ENCODE measurements at regions not wholly inside any gene's neighbourhood (a gene's known extent, or its start where the extent isn't known, plus 50 kb on each side); places are given as distances from the start of the nearest gene placed in this dataset.

DNA sequence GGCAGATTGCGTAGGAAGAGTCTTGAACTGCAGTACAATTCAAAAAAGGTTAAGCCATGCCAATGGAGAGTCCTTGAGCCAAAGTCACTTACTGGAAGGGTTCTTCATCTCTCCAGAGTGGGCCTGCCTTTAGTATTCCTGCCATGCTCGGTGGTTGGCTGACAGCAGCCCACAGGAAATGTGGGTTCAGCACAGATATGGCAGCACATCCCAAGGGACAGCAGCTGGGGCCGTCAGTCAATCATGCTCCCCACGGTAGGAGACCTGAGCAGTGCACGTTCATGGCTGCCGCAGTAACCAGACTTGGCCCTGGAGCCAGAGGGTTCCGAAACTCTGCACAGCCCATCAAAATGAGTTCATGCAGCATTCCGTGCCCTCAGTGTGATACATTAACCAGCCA is 63.6 kb upstream of the SIRPA start:
- no peak overlapping the region for H3K4me3 Mint-ChIP-seq
- no peaks in the 10 kb centered on the region for H3K9me3 Mint-ChIP-seq
- H3K27me3 Mint-ChIP-seq, result peaks cover 2% of the 10 kb centered on the region
- peaks cover 87% of the 10 kb centered on the region for H3K4me1 Mint-ChIP-seq (ENCODE audit: low read depth)
- H3K36me3 Mint-ChIP-seq (ENCODE audit: low read depth), result no peaks in the 10 kb centered on the region
- H3K27ac Mint-ChIP-seq, result peak overlapping the region; percentile 82
- intact Hi-C loops (cut with micrococcal nuclease), result no loop called here

DNA sequence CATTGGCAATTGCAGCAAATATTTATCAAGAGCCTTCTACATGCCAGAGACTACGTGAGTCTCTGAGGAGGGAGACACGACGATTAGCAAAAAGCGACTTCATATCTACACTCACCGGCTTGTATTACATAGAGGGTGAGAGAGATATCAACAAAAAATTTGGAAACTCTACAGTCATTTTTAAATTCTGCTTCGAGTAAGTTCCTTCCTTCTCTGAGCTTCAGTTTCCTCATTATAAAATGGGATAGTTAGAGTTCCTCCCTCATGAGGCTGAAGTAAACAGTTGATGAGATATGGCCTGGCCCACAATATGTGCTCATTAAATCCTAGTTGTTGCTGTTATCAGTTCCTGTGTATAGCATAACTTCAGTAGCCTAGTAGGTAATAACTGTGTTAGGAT is 64.1 kb upstream of the SIRPA start:
- H3K27ac Mint-ChIP-seq, result peak overlapping the region; percentile 82
- H3K36me3 Mint-ChIP-seq (ENCODE audit: low read depth), result no peaks in the 10 kb centered on the region
- H3K9me3 Mint-ChIP-seq, result no peaks in the 10 kb centered on the region
- no peak overlapping the region for H3K4me3 Mint-ChIP-seq
- H3K4me1 Mint-ChIP-seq (ENCODE audit: low read depth), result peaks cover 86% of the 10 kb centered on the region
- peaks cover 2% of the 10 kb centered on the region for H3K27me3 Mint-ChIP-seq
- intact Hi-C loops (cut with micrococcal nuclease), result no loop called here

DNA sequence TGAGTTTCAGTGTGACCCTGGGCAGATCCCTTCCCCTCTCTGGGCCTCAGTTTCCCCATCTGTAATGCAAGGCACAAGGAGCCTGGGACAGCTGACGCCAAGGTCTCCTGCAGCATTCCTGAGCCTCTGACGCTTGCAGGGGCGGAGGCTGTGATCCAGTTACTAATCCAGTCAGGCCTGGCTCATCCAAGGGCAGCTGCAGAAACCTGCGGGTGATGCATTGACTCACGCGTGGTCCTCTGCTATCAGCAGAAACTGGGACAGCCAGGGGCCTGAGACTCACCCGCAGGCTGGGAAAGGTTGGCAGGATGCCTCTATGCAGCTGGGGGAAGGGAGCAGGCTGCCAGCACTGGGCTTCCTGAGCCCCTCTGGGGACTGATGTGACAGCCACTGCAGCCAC is 65.0 kb upstream of the SIRPA start:
- Mint-ChIP-seq H3K27ac (peak overlapping the region; percentile 82), H3K9me3 (no peaks in the 10 kb centered on the region)
- intact Hi-C loops (cut with micrococcal nuclease), result no loop called here

DNA sequence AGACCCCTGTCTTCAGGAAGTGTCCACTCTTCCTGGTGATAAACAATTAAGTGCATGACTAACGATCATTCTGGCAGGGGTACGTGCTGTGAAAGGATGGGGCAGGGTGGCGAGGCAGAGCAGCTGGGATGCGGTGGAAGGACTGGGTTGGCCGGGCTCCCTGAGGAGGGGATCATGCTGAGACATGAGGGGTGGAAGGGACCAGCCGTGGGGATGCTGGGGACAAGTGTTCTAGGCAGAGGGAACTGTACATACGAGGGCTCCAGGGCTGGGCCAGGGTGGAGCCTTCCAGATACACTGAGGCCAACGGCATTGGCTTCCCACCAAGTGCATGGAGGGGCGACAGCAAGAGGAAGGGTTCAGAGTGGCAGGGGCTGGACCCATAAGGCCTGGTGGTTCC is 65.7 kb upstream of the SIRPA start:
- Mint-ChIP-seq H3K36me3 (ENCODE audit: low read depth) (peaks cover under 1% of the 10 kb centered on the region), H3K4me3 (peak overlapping the region; percentile 32), H3K27me3 (peaks cover 2% of the 10 kb centered on the region), H3K4me1 (ENCODE audit: low read depth) (peaks cover 87% of the 10 kb centered on the region), H3K27ac (peak overlapping the region; percentile 82), H3K9me3 (peaks cover 2% of the 10 kb centered on the region)
- intact Hi-C loops (cut with micrococcal nuclease), result no loop called here

More for the DNA sequence above, 65.0 kb upstream of the SIRPA start:
- H3K36me3 Mint-ChIP-seq (ENCODE audit: low read depth), result no peaks in the 10 kb centered on the region
- no peak overlapping the region for H3K4me3 Mint-ChIP-seq
- H3K4me1 Mint-ChIP-seq (ENCODE audit: low read depth), result peaks cover 87% of the 10 kb centered on the region
- H3K27me3 Mint-ChIP-seq, result peaks cover 2% of the 10 kb centered on the region

DNA sequence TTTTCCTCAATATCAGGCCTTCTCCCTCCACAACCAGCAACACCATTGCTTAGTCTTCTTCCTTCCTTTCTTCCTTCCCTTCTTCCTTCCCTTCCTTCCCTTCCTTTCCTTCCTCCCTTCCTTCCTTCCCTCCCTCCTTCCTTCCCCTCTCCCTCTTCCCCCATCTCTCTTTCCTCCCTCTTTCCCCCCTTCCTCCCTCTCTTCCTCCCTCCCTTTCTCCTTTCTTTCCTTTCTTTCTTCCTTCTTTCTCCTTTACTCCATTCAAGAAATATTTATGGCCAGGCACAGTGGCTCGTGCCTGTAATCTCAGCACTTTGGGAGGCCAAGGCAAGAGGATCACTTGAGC is 66.4 kb upstream of the SIRPA start:
- peaks cover 8% of the 10 kb centered on the region for H3K36me3 Mint-ChIP-seq (ENCODE audit: low read depth)
- H3K27me3 Mint-ChIP-seq, result peaks cover 2% of the 10 kb centered on the region
- H3K4me3 Mint-ChIP-seq, result no peak overlapping the region
- H3K9me3 Mint-ChIP-seq, result peaks cover 9% of the 10 kb centered on the region
- intact Hi-C loops (cut with micrococcal nuclease), result no loop called here
- peaks cover 87% of the 10 kb centered on the region for H3K4me1 Mint-ChIP-seq (ENCODE audit: low read depth)
- peak overlapping the region; percentile 64 for H3K27ac Mint-ChIP-seq

DNA sequence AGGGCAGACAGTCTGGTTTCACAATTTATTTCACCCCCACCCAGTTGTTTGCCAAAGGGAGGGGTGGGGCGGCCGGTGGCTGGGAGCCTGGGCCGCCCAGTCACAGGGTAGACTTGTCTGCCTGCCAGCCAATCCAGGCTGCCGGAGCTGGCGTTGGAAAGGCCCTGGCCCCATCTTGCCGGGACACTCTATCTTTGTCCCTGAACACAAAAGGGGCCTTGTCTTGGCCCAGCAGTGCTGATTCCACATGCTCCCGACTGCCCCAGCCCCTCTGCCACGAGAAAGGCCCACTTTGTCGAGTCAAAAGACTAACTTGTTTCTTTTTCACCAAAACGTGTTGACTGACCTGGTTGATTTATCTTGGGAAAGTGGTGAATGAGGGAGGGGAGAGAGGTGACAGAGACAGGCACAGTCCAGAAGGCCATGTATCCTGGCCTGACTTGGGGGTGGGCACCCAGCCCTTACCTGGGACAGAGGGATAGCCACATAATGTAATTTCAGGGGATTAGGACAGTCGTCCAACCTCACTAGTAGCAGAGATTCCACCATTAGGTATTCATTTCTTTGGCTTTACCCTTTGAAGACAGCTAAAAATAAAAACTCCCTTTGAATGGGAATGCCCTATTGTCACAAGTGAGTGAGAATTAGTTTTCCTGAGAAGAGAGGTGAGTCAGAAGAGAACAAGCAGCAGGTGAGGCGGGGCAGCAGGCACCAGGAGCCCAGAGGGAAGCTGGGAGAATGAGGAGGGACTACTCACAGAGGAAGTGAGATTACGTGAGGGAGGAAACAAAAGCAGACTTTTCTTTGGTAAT is 67.0 kb upstream of the SIRPA start:
- H3K4me3 Mint-ChIP-seq, result no peak overlapping the region
- H3K9me3 Mint-ChIP-seq, result peaks cover 15% of the 10 kb centered on the region
- H3K4me1 Mint-ChIP-seq (ENCODE audit: low read depth), result peaks cover 93% of the 10 kb centered on the region
- peak overlapping the region; percentile 64 for H3K27ac Mint-ChIP-seq
- peaks cover 14% of the 10 kb centered on the region for H3K36me3 Mint-ChIP-seq (ENCODE audit: low read depth)
- intact Hi-C loops (cut with micrococcal nuclease), result no loop called here
- H3K27me3 Mint-ChIP-seq, result peaks cover 2% of the 10 kb centered on the region

DNA sequence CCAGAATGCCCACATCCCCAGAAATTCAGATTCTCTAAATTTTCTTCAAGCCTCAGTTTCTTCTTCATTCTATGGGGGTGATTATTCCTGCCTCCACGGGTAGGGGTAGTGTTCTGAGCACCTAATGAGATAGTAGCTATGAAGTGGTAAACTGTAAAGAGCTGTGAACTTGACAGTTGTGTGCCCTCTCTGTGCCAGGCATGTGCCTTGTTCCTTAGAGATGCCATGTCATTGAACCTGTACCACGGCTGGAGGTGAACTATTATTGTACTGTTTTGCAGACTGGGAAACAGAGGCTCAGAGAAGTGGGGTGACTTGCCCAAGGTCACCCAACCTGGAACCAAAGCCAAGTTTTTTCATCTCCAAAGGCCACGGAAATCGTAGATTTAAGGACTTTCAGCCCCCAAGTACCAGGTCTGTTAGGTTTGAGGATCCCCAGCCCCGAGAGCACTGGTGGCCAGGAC is 67.7 kb upstream of the SIRPA start:
- no peak overlapping the region for H3K4me3 Mint-ChIP-seq
- H3K9me3 Mint-ChIP-seq, result peaks cover 20% of the 10 kb centered on the region
- peaks cover 2% of the 10 kb centered on the region for H3K27me3 Mint-ChIP-seq
- peaks cover 17% of the 10 kb centered on the region for H3K36me3 Mint-ChIP-seq (ENCODE audit: low read depth)
- H3K4me1 Mint-ChIP-seq (ENCODE audit: low read depth), result peaks cover 89% of the 10 kb centered on the region
- intact Hi-C loops (cut with micrococcal nuclease), result no loop called here
- H3K27ac Mint-ChIP-seq, result peak overlapping the region; percentile 64

DNA sequence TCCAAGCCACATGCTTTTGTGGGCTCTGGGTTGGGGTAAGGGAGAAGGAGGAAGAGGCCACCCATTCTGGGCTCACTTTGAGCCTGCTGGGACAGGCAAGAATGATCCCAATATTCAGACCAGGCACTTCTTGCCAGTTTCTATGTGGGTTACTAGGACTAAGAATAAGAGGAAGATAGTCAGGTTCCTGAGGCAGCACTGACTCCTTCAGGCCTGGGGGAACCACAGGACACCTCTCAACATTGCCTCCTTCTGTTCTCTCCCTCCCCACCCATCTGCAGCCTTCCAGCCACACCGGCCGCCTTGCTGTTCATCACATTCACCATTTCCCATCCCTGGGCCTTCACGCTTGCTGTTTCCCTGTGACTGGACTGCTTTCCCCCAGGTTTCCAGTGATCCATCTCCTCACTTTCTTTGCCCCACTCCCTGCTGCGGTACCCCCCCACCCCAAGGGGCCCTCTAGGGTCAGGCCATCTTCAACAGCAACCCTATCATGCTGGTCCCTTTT is 69.2 kb upstream of the SIRPA start:
- Mint-ChIP-seq H3K36me3 (ENCODE audit: low read depth) (peaks cover 30% of the 10 kb centered on the region), H3K4me3 (no peak overlapping the region), H3K9me3 (peaks cover 32% of the 10 kb centered on the region), H3K27me3 (no peaks in the 10 kb centered on the region), H3K27ac (peak overlapping the region; percentile 68), H3K4me1 (ENCODE audit: low read depth) (peaks cover 87% of the 10 kb centered on the region)
- intact Hi-C loops (cut with micrococcal nuclease), result no loop called here

DNA sequence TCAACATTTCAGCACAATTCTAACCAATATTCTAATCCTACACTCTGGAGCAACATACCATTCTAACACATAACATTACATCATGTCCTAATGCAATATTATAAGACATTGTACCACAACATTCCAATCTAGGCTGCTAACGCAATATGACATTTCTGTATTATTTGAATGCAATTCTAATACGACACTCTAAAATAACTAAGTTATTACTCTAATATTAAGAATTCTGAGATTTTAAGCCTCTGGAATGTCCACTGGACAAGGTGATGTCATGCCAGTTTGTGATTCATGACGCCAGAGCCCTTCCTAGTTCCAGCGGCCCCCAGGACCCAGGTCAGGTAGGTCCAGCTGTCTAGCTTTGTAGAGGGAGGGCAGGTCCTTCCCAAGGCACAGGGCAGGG is 69.7 kb upstream of the SIRPA start:
- Mint-ChIP-seq H3K27ac (peak overlapping the region; percentile 68), H3K27me3 (no peaks in the 10 kb centered on the region), H3K4me1 (ENCODE audit: low read depth) (peaks cover 87% of the 10 kb centered on the region), H3K36me3 (ENCODE audit: low read depth) (peaks cover 30% of the 10 kb centered on the region), H3K4me3 (no peak overlapping the region), H3K9me3 (peaks cover 32% of the 10 kb centered on the region)
- intact Hi-C loops (cut with micrococcal nuclease), result no loop called here

DNA sequence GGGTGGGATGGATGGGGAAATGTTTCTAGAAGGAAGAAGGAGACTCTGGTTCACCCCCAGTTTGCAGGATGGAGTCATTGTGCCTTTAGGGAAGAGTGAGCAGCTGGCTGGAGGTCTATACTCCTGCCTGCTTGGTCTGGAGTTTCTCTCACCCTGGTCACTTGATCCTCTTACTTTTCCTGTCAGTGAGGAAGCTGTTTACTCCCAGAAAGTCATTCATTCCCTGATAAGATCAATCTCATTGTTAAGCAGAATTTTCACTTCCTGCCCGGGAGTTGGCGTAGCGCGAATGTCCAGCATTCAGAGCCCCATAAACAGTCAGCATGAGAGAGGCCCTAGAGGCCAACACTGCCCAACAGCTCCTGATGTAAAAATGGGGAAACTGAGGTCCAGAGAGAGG is 70.4 kb upstream of the SIRPA start:
- H3K27ac Mint-ChIP-seq, result peak overlapping the region; percentile 68
- H3K36me3 Mint-ChIP-seq (ENCODE audit: low read depth), result peaks cover 30% of the 10 kb centered on the region
- intact Hi-C loops (cut with micrococcal nuclease), result no loop called here
- no peak overlapping the region for H3K4me3 Mint-ChIP-seq
- peaks cover 32% of the 10 kb centered on the region for H3K9me3 Mint-ChIP-seq
- H3K27me3 Mint-ChIP-seq, result no peaks in the 10 kb centered on the region
- H3K4me1 Mint-ChIP-seq (ENCODE audit: low read depth), result peaks cover 87% of the 10 kb centered on the region

DNA sequence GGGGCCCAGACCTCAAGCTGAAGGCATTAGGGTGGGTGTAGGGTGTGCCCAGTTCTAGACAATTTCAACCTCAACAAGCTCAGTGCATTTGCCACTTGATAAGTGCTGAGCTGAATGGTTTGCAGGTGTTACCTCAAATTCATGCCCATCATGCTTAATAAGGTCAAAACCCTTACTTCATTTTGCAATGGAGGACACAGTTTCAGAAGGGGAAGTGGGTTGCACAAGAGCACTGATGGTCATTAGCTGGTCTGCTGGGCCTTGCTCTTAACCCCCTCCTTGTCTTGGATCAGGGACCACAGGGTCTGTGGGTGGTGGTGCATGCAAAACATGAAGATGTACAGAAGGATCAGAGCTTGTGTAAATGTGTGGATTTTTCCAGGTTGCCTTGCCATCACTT is 71.0 kb upstream of the SIRPA start:
- no peak overlapping the region for H3K4me3 Mint-ChIP-seq
- H3K9me3 Mint-ChIP-seq, result peaks cover 32% of the 10 kb centered on the region
- peak overlapping the region; percentile 68 for H3K27ac Mint-ChIP-seq
- peaks cover 87% of the 10 kb centered on the region for H3K4me1 Mint-ChIP-seq (ENCODE audit: low read depth)
- intact Hi-C loops (cut with micrococcal nuclease), result no loop called here
- peaks cover 30% of the 10 kb centered on the region for H3K36me3 Mint-ChIP-seq (ENCODE audit: low read depth)
- H3K27me3 Mint-ChIP-seq, result no peaks in the 10 kb centered on the region

DNA sequence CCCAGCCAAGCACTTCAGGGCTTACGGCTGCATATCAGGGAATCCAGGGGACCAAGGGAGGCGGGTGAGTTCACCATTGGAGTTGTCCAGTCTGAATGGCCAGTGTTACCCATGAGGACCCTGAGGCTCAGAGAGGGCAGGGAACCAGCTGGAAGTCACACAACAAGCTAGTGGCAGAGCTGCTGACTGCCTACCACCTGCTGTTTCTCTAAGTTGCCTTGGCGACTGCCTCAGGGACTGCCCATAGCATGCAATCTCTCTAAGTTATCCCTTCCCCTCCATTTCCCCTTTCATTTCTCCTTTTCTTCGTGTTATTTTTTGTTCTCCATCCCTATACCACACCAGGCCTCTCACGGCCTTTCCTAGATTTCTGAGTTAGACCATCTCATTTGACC is 71.8 kb upstream of the SIRPA start:
- Mint-ChIP-seq H3K9me3 (peaks cover 32% of the 10 kb centered on the region), H3K27me3 (no peaks in the 10 kb centered on the region), H3K36me3 (ENCODE audit: low read depth) (peaks cover 30% of the 10 kb centered on the region), H3K4me1 (ENCODE audit: low read depth) (peaks cover 87% of the 10 kb centered on the region), H3K27ac (peak overlapping the region; percentile 68), H3K4me3 (no peak overlapping the region)
- intact Hi-C loops (cut with micrococcal nuclease), result no loop called here

DNA sequence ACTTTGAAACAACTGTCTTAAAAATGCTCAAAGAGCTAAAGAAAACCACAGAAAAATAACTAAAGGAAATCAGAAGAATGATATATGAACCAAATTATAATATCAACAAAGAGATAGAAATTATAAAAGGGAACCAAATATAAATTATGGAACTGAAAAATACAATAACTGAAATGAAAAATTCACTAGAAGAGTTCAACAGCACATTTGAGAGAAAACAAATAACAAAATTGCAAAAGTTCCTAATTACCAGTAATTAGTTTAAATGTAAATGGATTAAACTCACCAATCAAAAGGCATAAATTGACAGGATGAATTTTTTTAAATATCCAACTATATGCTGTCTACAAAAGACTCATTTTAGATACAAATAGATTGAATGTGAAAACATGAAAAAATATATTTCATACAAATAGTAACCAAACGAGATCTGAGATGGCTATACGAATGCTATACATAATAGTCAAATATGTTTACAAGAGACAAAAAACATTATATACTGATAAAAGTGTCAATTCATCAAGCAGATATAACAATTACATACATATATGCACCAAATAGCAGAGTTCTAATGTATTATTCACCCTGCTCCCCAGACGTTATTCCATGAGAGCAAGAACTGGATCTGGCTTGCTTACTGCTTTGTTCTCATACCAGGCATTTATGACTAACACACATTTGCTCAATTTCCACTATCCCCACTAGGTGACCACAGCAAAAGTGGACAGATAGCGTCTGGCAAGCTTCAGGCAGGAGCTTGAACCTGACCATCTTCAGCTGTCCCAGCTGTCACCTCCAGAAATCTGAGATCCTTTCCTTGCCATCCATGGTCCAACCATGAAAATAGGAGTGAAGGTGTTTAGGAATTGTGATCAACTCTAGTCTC is 72.4 kb upstream of the SIRPA start:
- intact Hi-C loops (cut with micrococcal nuclease), result no loop called here
- Mint-ChIP-seq H3K27ac (peak overlapping the region; percentile 98), H3K9me3 (peaks cover 32% of the 10 kb centered on the region), H3K36me3 (ENCODE audit: low read depth) (peaks cover 30% of the 10 kb centered on the region), H3K4me1 (ENCODE audit: low read depth) (peaks cover 87% of the 10 kb centered on the region), H3K4me3 (no peak overlapping the region), H3K27me3 (no peaks in the 10 kb centered on the region)
